Activated T-cell treated with anti-CD3 and anti-CD28 coated beads, Interleukin-2, amount 50 U/mL, for 72 hours (primary cell): ENCODE measurements at regions not wholly inside any gene's neighbourhood (a gene's known extent, or its start where the extent isn't known, plus 50 kb on each side); places are given as distances from the start of the nearest gene placed in this dataset.

Experiments used
- ATAC-seq, 2 donors: fragments of 150-1000 bp; cut with Tn5 transposase; replicated peaks in 1 of 2; 2 replicates each; pipeline ENCODE4 v1.10.0; 2021; ENCODE audit warnings: moderate library complexity in 2 of 2, mild to moderate bottlenecking in 1 of 2
- DNase-seq, 2 donors: peaks; one replicate each; pipeline ENCODE4 v3.0.0; 2021 to 2022; ENCODE audit warnings: mixed read lengths in 1 of 2
- H3K27ac Mint-ChIP-seq: one replicate; pipeline ENCODE4 v1.8.0; 2022; ENCODE audit warnings: mild to moderate bottlenecking, moderate library complexity, mixed read lengths
- H3K27me3 Mint-ChIP-seq: one replicate; pipeline ENCODE4 v1.8.0; 2022; ENCODE audit warnings: low read depth, mixed read lengths
- H3K36me3 Mint-ChIP-seq, 2 donors: one replicate each; pipeline ENCODE4 v1.8.0; 2022; ENCODE audit warnings: mixed read lengths in 2 of 2, mild to moderate bottlenecking in 1 of 2; ENCODE audit not compliant: insufficient read depth in 2 of 2
- H3K4me1 Mint-ChIP-seq: one replicate; pipeline ENCODE4 v1.8.0; 2022; ENCODE audit warnings: low read depth, mixed read lengths
- H3K4me3 Mint-ChIP-seq, 2 donors: one replicate each; pipeline ENCODE4 v1.8.0; 2022; ENCODE audit warnings: mild to moderate bottlenecking in 2 of 2, mixed read lengths in 2 of 2, moderate library complexity in 2 of 2
- H3K9me3 Mint-ChIP-seq, 2 donors: one replicate each; pipeline ENCODE4 v1.8.0; 2022; ENCODE audit warnings: mixed read lengths in 2 of 2

GRCh38 chr1:214154596-214155292, 126.2 kb upstream of the SMYD2 start:
- H3K27me3 Mint-ChIP-seq = peaks cover 24% of the 10 kb centered on the region
- DNase-seq = no peak
- H3K9me3 Mint-ChIP-seq = no peaks in the 10 kb centered on the region
- H3K36me3 Mint-ChIP-seq = no peaks in the 10 kb centered on the region
- no peaks in the 10 kb centered on the region for H3K4me1 Mint-ChIP-seq
- ATAC-seq = no peak
- no peak overlapping the region for H3K4me3 Mint-ChIP-seq
- no peak overlapping the region for H3K27ac Mint-ChIP-seq

- Mint-ChIP-seq H3K4me3 (no peak overlapping the region), H3K4me1 (no peaks in the 10 kb centered on the region), H3K27ac (no peak overlapping the region), H3K27me3 (peaks cover 24% of the 10 kb centered on the region), H3K36me3 (no peaks in the 10 kb centered on the region), H3K9me3 (no peaks in the 10 kb centered on the region)
- DNase-seq = no peak
- ATAC-seq = no peak
Observed at GRCh38 chr1:214155987-214156625, 124.9 kb upstream of the SMYD2 start.

- Mint-ChIP-seq H3K4me3 (no peak overlapping the region), H3K4me1 (no peaks in the 10 kb centered on the region), H3K9me3 (no peaks in the 10 kb centered on the region), H3K27me3 (peaks cover 17% of the 10 kb centered on the region), H3K27ac (no peak overlapping the region), H3K36me3 (no peaks in the 10 kb centered on the region)
- DNase-seq = no peak
- ATAC-seq = no peak
Observed at GRCh38 chr1:214164173-214164572, 116.8 kb upstream of the SMYD2 start.

GRCh38 chr1:214165850-214166374, 115.0 kb upstream of the SMYD2 start:
- Mint-ChIP-seq H3K36me3 (no peaks in the 10 kb centered on the region), H3K4me1 (no peaks in the 10 kb centered on the region), H3K27ac (no peak overlapping the region), H3K4me3 (no peak overlapping the region), H3K9me3 (no peaks in the 10 kb centered on the region), H3K27me3 (peaks cover 17% of the 10 kb centered on the region)
- DNase-seq (no peak), ATAC-seq (no peak)

- Mint-ChIP-seq H3K9me3 (no peaks in the 10 kb centered on the region), H3K4me3 (no peak overlapping the region), H3K27ac (no peak overlapping the region), H3K27me3 (peaks cover 41% of the 10 kb centered on the region), H3K4me1 (no peaks in the 10 kb centered on the region), H3K36me3 (no peaks in the 10 kb centered on the region)
- DNase-seq = no peak
- no peak for ATAC-seq
Observed at GRCh38 chr1:214174508-214175199, 106.3 kb upstream of the SMYD2 start.

GRCh38 chr1:214178102-214178501, 102.9 kb upstream of the SMYD2 start:
- H3K4me3 Mint-ChIP-seq = no peak overlapping the region
- H3K4me1 Mint-ChIP-seq = no peaks in the 10 kb centered on the region
- H3K27ac Mint-ChIP-seq = no peak overlapping the region
- DNase-seq = no peak
- peaks cover 65% of the 10 kb centered on the region for H3K27me3 Mint-ChIP-seq
- no peaks in the 10 kb centered on the region for H3K9me3 Mint-ChIP-seq
- H3K36me3 Mint-ChIP-seq = peaks cover 2 to 3% of the 10 kb centered on the region in 2 donors
- no peak for ATAC-seq

- no peak for ATAC-seq
- no peak for DNase-seq
- Mint-ChIP-seq H3K9me3 (peaks cover 0 to 2% of the 10 kb centered on the region in 2 donors), H3K27ac (no peak overlapping the region), H3K4me1 (peaks cover 12% of the 10 kb centered on the region), H3K27me3 (peaks cover 68% of the 10 kb centered on the region), H3K4me3 (no peak overlapping the region), H3K36me3 (peaks cover 2 to 3% of the 10 kb centered on the region in 2 donors)
Observed at GRCh38 chr1:214184992-214185391, 96.0 kb upstream of the SMYD2 start.

- ATAC-seq (no peak), DNase-seq (no peak)
- Mint-ChIP-seq H3K9me3 (peaks cover 0 to 2% of the 10 kb centered on the region in 2 donors), H3K36me3 (peaks cover 2 to 3% of the 10 kb centered on the region in 2 donors), H3K4me1 (peaks cover 12% of the 10 kb centered on the region), H3K4me3 (no peak overlapping the region), H3K27me3 (peaks cover 76% of the 10 kb centered on the region), H3K27ac (no peak overlapping the region)
Observed at GRCh38 chr1:214186103-214186824, 94.7 kb upstream of the SMYD2 start.

- Mint-ChIP-seq H3K27me3 (peaks cover 72% of the 10 kb centered on the region), H3K36me3 (peaks cover 0 to 3% of the 10 kb centered on the region in 2 donors), H3K27ac (no peak overlapping the region), H3K4me3 (peak overlapping the region; percentile 39 to 46), H3K4me1 (peaks cover 12% of the 10 kb centered on the region), H3K9me3 (peaks cover 0 to 2% of the 10 kb centered on the region in 2 donors)
- no peak for ATAC-seq
- no peak for DNase-seq
Observed at GRCh38 chr1:214187121-214187900, 93.6 kb upstream of the SMYD2 start.

- DNase-seq (no peak), ATAC-seq (no peak)
- H3K4me1 Mint-ChIP-seq = peaks cover 12% of the 10 kb centered on the region
- H3K36me3 Mint-ChIP-seq = no peaks in the 10 kb centered on the region
- peaks cover 0 to 2% of the 10 kb centered on the region in 2 donors for H3K9me3 Mint-ChIP-seq
- no peak overlapping the region for H3K27ac Mint-ChIP-seq
- no peak overlapping the region for H3K4me3 Mint-ChIP-seq
- H3K27me3 Mint-ChIP-seq = peaks cover 66% of the 10 kb centered on the region
Observed at GRCh38 chr1:214187933-214188332, 93.0 kb upstream of the SMYD2 start.

GRCh38 chr1:214188835-214189234, 92.1 kb upstream of the SMYD2 start:
- Mint-ChIP-seq H3K4me3 (no peak overlapping the region), H3K27ac (no peak overlapping the region), H3K36me3 (no peaks in the 10 kb centered on the region), H3K9me3 (no peaks in the 10 kb centered on the region), H3K27me3 (peaks cover 68% of the 10 kb centered on the region), H3K4me1 (peaks cover 12% of the 10 kb centered on the region)
- ATAC-seq (no peak), DNase-seq (no peak)

GRCh38 chr1:214192825-214193643, 87.9 kb upstream of the SMYD2 start:
- H3K36me3 Mint-ChIP-seq = no peaks in the 10 kb centered on the region
- ATAC-seq = no peak

More at GRCh38 chr1:214192825-214193643, 87.9 kb upstream of the SMYD2 start:
- Mint-ChIP-seq H3K9me3 (no peaks in the 10 kb centered on the region), H3K27me3 (peaks cover 57% of the 10 kb centered on the region), H3K4me3 (no peak overlapping the region), H3K4me1 (peaks cover 5% of the 10 kb centered on the region), H3K27ac (no peak overlapping the region)
- no peak for DNase-seq
